ENCODE measurements at regions not wholly inside any gene's neighbourhood (a gene's known extent, or its start where the extent isn't known, plus 50 kb on each side); places are given as distances from the start of the nearest gene placed in this dataset.

DNA sequence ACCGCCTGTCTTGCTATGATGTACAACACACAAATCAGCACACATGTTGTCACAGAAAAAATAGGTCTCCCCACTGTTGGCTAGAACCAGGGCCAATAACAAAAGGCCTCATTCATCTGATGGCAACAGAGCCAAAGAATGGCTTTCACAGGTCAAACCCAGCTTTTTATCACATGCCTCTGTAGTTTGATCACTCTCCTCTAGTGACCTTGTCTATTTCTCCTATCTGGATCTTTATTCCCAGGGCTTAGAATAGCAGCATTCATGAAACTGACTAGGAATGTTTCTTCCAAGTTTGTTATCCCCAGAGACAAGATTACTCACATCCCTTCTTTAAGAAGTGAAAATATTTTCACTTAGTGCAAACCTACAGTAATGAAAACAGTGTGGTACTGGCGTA is 285.8 kb upstream of the GYPC start:
- TF ChIP-seq CTCF (IDR thresholded peaks at IDR 0.05 in 8 of 11, conservative IDR thresholded peaks at IDR 0.05 in 3 of 11), result no peak
- no peak for TF ChIP-seq POLR2AphosphoS5 (IDR thresholded peaks at IDR 0.05)
- TF ChIP-seq POLR2A (IDR thresholded peaks at IDR 0.05), result no peak

Measured in spleen (tissue), 7 donors.